ENCODE measurements at regions not wholly inside any gene's neighbourhood (a gene's known extent, or its start where the extent isn't known, plus 50 kb on each side); places are given as distances from the start of the nearest gene placed in this dataset.

GRCh38 chr14:82779301-82779700 lies 1245.6 kb upstream of the SEL1L start (continued):
- TF ChIP-seq STAT6 (CRISPR knock-in tag; conservative IDR thresholded peaks at IDR 0.05; ENCODE audit: low read depth): no peak
- no peak for TF ChIP-seq ZBTB21 (CRISPR knock-in tag; IDR thresholded peaks at IDR 0.05; ENCODE audit: borderline replicate concordance)
- no peak for TF ChIP-seq NR3C1 (CRISPR knock-in tag; conservative IDR thresholded peaks at IDR 0.05; ENCODE audit: low read depth)
- TF ChIP-seq CREM (CRISPR knock-in tag; IDR thresholded peaks at IDR 0.05): no peak

- H3K4me3 Mint-ChIP-seq: no peak overlapping the region
- ChIA-PET CTCF (no interaction called here), POLR2A (no interaction called here)
- TF ChIP-seq CREB1 (CRISPR knock-in tag; IDR thresholded peaks at IDR 0.05) (no peak), ZNF416 (CRISPR knock-in tag; IDR thresholded peaks at IDR 0.05) (no peak), KAT7 (CRISPR knock-in tag; IDR thresholded peaks at IDR 0.05; ENCODE audit: borderline replicate concordance) (no peak), NFE2L1 (CRISPR knock-in tag; IDR thresholded peaks at IDR 0.05) (no peak), NR3C1 (CRISPR knock-in tag; conservative IDR thresholded peaks at IDR 0.05; ENCODE audit: low read depth) (no peak), TCF7 (CRISPR knock-in tag; IDR thresholded peaks at IDR 0.05; ENCODE audit: low read depth) (no peak), NFYB (CRISPR knock-in tag; conservative IDR thresholded peaks at IDR 0.05; ENCODE audit: low read depth) (no peak), SP1 (CRISPR knock-in tag; conservative IDR thresholded peaks at IDR 0.05) (no peak), NFATC4 (CRISPR knock-in tag; IDR thresholded peaks at IDR 0.05) (no peak), MYBL2 (CRISPR knock-in tag; IDR thresholded peaks at IDR 0.05) (no peak), ZNF138 (CRISPR knock-in tag; conservative IDR thresholded peaks at IDR 0.05) (no peak), ZNF281 (CRISPR knock-in tag; IDR thresholded peaks at IDR 0.05) (no peak)
- H3K27ac Mint-ChIP-seq: no peak overlapping the region
- DNase-seq (ENCODE audit: low spot score): no peak
- no peaks in the 10 kb centered on the region for H3K36me3 Mint-ChIP-seq
- H3K4me1 Mint-ChIP-seq: no peaks in the 10 kb centered on the region
- peaks cover 7% of the 10 kb centered on the region for H3K9me3 Mint-ChIP-seq
- no peaks in the 10 kb centered on the region for H3K27me3 Mint-ChIP-seq (ENCODE audit: low read depth)
- no peak for ATAC-seq
Observed at GRCh38 chr14:82785756-82786482, 1252.3 kb upstream of the SEL1L start.

- TF ChIP-seq ELF4 (CRISPR knock-in tag; IDR thresholded peaks at IDR 0.05; ENCODE audit: low read depth): no peak
- no peak for TF ChIP-seq USF2 (CRISPR knock-in tag; IDR thresholded peaks at IDR 0.05)
- TF ChIP-seq TEAD1 (CRISPR knock-in tag; IDR thresholded peaks at IDR 0.05): no peak
- no peak for TF ChIP-seq SMAD4 (CRISPR knock-in tag; IDR thresholded peaks at IDR 0.05)
- TF ChIP-seq ZNF263 (CRISPR knock-in tag; IDR thresholded peaks at IDR 0.05; ENCODE audit: low read depth): no peak
- no peak for TF ChIP-seq IRF1 (CRISPR knock-in tag; IDR thresholded peaks at IDR 0.05)
- TF ChIP-seq E2F4 (CRISPR knock-in tag; IDR thresholded peaks at IDR 0.05; ENCODE audit: borderline replicate concordance, low read depth): no peak
- no peak for TF ChIP-seq STAT6 (CRISPR knock-in tag; conservative IDR thresholded peaks at IDR 0.05; ENCODE audit: low read depth)
- no peak for TF ChIP-seq NFYB (CRISPR knock-in tag; conservative IDR thresholded peaks at IDR 0.05; ENCODE audit: low read depth)
- ChIA-PET CTCF (no interaction called here), POLR2A (no interaction called here)
- Mint-ChIP-seq H3K9me3 (peaks cover 7% of the 10 kb centered on the region), H3K27ac (no peak overlapping the region), H3K27me3 (ENCODE audit: low read depth) (no peaks in the 10 kb centered on the region), H3K4me1 (no peaks in the 10 kb centered on the region), H3K4me3 (no peak overlapping the region), H3K36me3 (no peaks in the 10 kb centered on the region)
- no peak for DNase-seq (ENCODE audit: low spot score)
- no peak for ATAC-seq
Observed at GRCh38 chr14:82786483-82786880, 1252.8 kb upstream of the SEL1L start.

Data from WTC11 (cell line).